ENCODE measurements at regions not wholly inside any gene's neighbourhood (a gene's known extent, or its start where the extent isn't known, plus 50 kb on each side); places are given as distances from the start of the nearest gene placed in this dataset.

- Mint-ChIP-seq H3K27me3 (peaks cover 9% of the 10 kb centered on the region), H3K36me3 (ENCODE audit: low read depth) (peaks cover 5% of the 10 kb centered on the region), H3K4me1 (peaks cover 18% of the 10 kb centered on the region), H3K9me3 (peaks cover 3% of the 10 kb centered on the region), H3K27ac (peak overlapping the region; percentile 63), H3K4me3 (peak overlapping the region; percentile 70)
- DNase-seq = peak; percentile 80
- ChIA-PET CTCF (interaction anchor here (0.6 to 2.5 kb wide), 40 partner anchors 9 to 339 kb away, joined by 3 to 23 read pairs (median 5); partner anchors contain the start of genes CCDC83, HIKESHI and PICALM), POLR2A (interaction anchor here (0.6 to 1.2 kb wide), 3 partner anchors 52 to 815 kb away, joined by 3 to 4 read pairs (median 4); partner anchors contain the start of gene PICALM)
These were observed 51.1 kb upstream of the EED start for GRCh38 chr11:86193297-86194095.

- DNase-seq = no peak
- Mint-ChIP-seq H3K27me3 (peaks cover 9% of the 10 kb centered on the region), H3K27ac (peak overlapping the region; percentile 63), H3K9me3 (peaks cover 3% of the 10 kb centered on the region), H3K4me3 (peak overlapping the region; percentile 70), H3K36me3 (ENCODE audit: low read depth) (peaks cover 5% of the 10 kb centered on the region), H3K4me1 (peaks cover 18% of the 10 kb centered on the region)
- CTCF ChIA-PET = interaction anchor here (0.6 to 2.5 kb wide), 31 partner anchors 9 to 338 kb away, joined by 3 to 23 read pairs (median 5); partner anchors contain the start of genes CCDC83 and PICALM
- POLR2A ChIA-PET = interaction anchor here (1.2 kb wide), 1 partner anchor 124 kb away, joined by 4 read pairs; the partner anchor contains the start of gene PICALM
These were observed 51.9 kb upstream of the EED start for GRCh38 chr11:86192519-86193257.

GRCh38 chr11:86191874-86192273, 52.7 kb upstream of the EED start:
- Mint-ChIP-seq H3K36me3 (ENCODE audit: low read depth) (peaks cover 5% of the 10 kb centered on the region), H3K9me3 (peaks cover 3% of the 10 kb centered on the region), H3K27ac (no peak overlapping the region), H3K4me3 (no peak overlapping the region), H3K4me1 (peaks cover 18% of the 10 kb centered on the region), H3K27me3 (peaks cover 7% of the 10 kb centered on the region)
- ChIA-PET CTCF (no interaction called here), POLR2A (no interaction called here)
- no peak for DNase-seq

GRCh38 chr11:86187027-86187426, 57.5 kb upstream of the EED start:
- no peaks in the 10 kb centered on the region for H3K36me3 Mint-ChIP-seq (ENCODE audit: low read depth)
- H3K27ac Mint-ChIP-seq = no peak overlapping the region
- POLR2A ChIA-PET = no interaction called here
- DNase-seq = no peak
- CTCF ChIA-PET = interaction anchor here (1.1 to 1.8 kb wide), 5 partner anchors 9 to 21 kb away, joined by 3 to 6 read pairs (median 4); no protein-coding TSS in a partner anchor
- H3K27me3 Mint-ChIP-seq = no peaks in the 10 kb centered on the region
- H3K4me1 Mint-ChIP-seq = peaks cover 9% of the 10 kb centered on the region
- H3K4me3 Mint-ChIP-seq = no peak overlapping the region
- H3K9me3 Mint-ChIP-seq = no peaks in the 10 kb centered on the region

- ChIA-PET POLR2A (no interaction called here), CTCF (interaction anchor here (1.0 to 1.4 kb wide), 6 partner anchors 9 to 117 kb away, joined by 3 to 6 read pairs (median 4); no protein-coding TSS in a partner anchor)
- Mint-ChIP-seq H3K27me3 (no peaks in the 10 kb centered on the region), H3K4me1 (peaks cover 6% of the 10 kb centered on the region), H3K9me3 (no peaks in the 10 kb centered on the region), H3K27ac (no peak overlapping the region), H3K36me3 (ENCODE audit: low read depth) (no peaks in the 10 kb centered on the region), H3K4me3 (no peak overlapping the region)
- DNase-seq = no peak
These were observed 58.2 kb upstream of the EED start for GRCh38 chr11:86186386-86186785.

GRCh38 chr11:86185381-86185750, 59.2 kb upstream of the EED start:
- Mint-ChIP-seq H3K27me3 (no peaks in the 10 kb centered on the region), H3K27ac (no peak overlapping the region), H3K9me3 (no peaks in the 10 kb centered on the region), H3K4me1 (peaks cover 6% of the 10 kb centered on the region), H3K4me3 (no peak overlapping the region), H3K36me3 (ENCODE audit: low read depth) (no peaks in the 10 kb centered on the region)
- POLR2A ChIA-PET = no interaction called here
- CTCF ChIA-PET = interaction anchor here (1.2 kb wide), 1 partner anchor 9 kb away, joined by 3 read pairs; no protein-coding TSS in a partner anchor
- no peak for DNase-seq

- CTCF ChIA-PET = interaction anchor here (1.2 to 3.4 kb wide), 4 partner anchors 8 to 133 kb away, joined by 3 to 23 read pairs (median 5); no protein-coding TSS in a partner anchor
- no peak for DNase-seq
- H3K27me3 Mint-ChIP-seq = no peaks in the 10 kb centered on the region
- H3K9me3 Mint-ChIP-seq = no peaks in the 10 kb centered on the region
- no peak overlapping the region for H3K4me3 Mint-ChIP-seq
- no peaks in the 10 kb centered on the region for H3K36me3 Mint-ChIP-seq (ENCODE audit: low read depth)
- H3K27ac Mint-ChIP-seq = no peak overlapping the region
- H3K4me1 Mint-ChIP-seq = peaks cover 6% of the 10 kb centered on the region
- POLR2A ChIA-PET = no interaction called here
These were observed 59.7 kb upstream of the EED start for GRCh38 chr11:86184728-86185380.

GRCh38 chr11:86183694-86184093, 60.9 kb upstream of the EED start:
- peaks cover 6% of the 10 kb centered on the region for H3K4me1 Mint-ChIP-seq
- H3K9me3 Mint-ChIP-seq = peaks cover 4% of the 10 kb centered on the region
- CTCF ChIA-PET = interaction anchor here (0.9 to 3.4 kb wide), 6 partner anchors 9 to 142 kb away, joined by 3 to 23 read pairs (median 4); no protein-coding TSS in a partner anchor
- POLR2A ChIA-PET = no interaction called here
- H3K27me3 Mint-ChIP-seq = no peaks in the 10 kb centered on the region
- peaks cover 4% of the 10 kb centered on the region for H3K36me3 Mint-ChIP-seq (ENCODE audit: low read depth)
- H3K27ac Mint-ChIP-seq = no peak overlapping the region
- no peak for DNase-seq
- H3K4me3 Mint-ChIP-seq = no peak overlapping the region

- peaks cover 4% of the 10 kb centered on the region for H3K9me3 Mint-ChIP-seq
- H3K4me1 Mint-ChIP-seq = peaks cover 6% of the 10 kb centered on the region
- peak; percentile 50 for DNase-seq
- H3K27me3 Mint-ChIP-seq = no peaks in the 10 kb centered on the region
- CTCF ChIA-PET = interaction anchor here (0.8 to 3.4 kb wide), 8 partner anchors 9 to 141 kb away, joined by 3 to 23 read pairs (median 4); no protein-coding TSS in a partner anchor
- no peak overlapping the region for H3K4me3 Mint-ChIP-seq
- peaks cover 6% of the 10 kb centered on the region for H3K36me3 Mint-ChIP-seq (ENCODE audit: low read depth)
- POLR2A ChIA-PET = no interaction called here
- no peak overlapping the region for H3K27ac Mint-ChIP-seq
These were observed 61.5 kb upstream of the EED start for GRCh38 chr11:86182976-86183584.

- ChIA-PET CTCF (interaction anchor here (1.0 to 3.4 kb wide), 2 partner anchors 12 to 15 kb away, joined by 4 to 23 read pairs; no protein-coding TSS in a partner anchor), POLR2A (no interaction called here)
- H3K9me3 Mint-ChIP-seq = peaks cover 4% of the 10 kb centered on the region
- no peak for DNase-seq
- H3K4me1 Mint-ChIP-seq = peaks cover 15% of the 10 kb centered on the region
- no peak overlapping the region for H3K4me3 Mint-ChIP-seq
- H3K27ac Mint-ChIP-seq = no peak overlapping the region
- H3K36me3 Mint-ChIP-seq (ENCODE audit: low read depth) = peaks cover 6% of the 10 kb centered on the region
- no peaks in the 10 kb centered on the region for H3K27me3 Mint-ChIP-seq
These were observed 63.2 kb upstream of the EED start for GRCh38 chr11:86181379-86181778.

GRCh38 chr11:86180851-86181250, 63.7 kb upstream of the EED start:
- H3K4me3 Mint-ChIP-seq = no peak overlapping the region
- H3K27me3 Mint-ChIP-seq = no peaks in the 10 kb centered on the region
- ChIA-PET POLR2A (no interaction called here), CTCF (interaction anchor here (2.0 kb wide), 1 partner anchor 13 kb away, joined by 9 read pairs; no protein-coding TSS in a partner anchor)
- no peak for DNase-seq
- H3K36me3 Mint-ChIP-seq (ENCODE audit: low read depth) = peaks cover 6% of the 10 kb centered on the region
- H3K4me1 Mint-ChIP-seq = peaks cover 20% of the 10 kb centered on the region
- peaks cover 4% of the 10 kb centered on the region for H3K9me3 Mint-ChIP-seq
- no peak overlapping the region for H3K27ac Mint-ChIP-seq

- Mint-ChIP-seq H3K4me3 (no peak overlapping the region), H3K27me3 (no peaks in the 10 kb centered on the region), H3K27ac (no peak overlapping the region), H3K36me3 (ENCODE audit: low read depth) (peaks cover 6% of the 10 kb centered on the region), H3K4me1 (peaks cover 20% of the 10 kb centered on the region), H3K9me3 (peaks cover 4% of the 10 kb centered on the region)
- CTCF ChIA-PET = interaction anchor here (2.0 kb wide), 1 partner anchor 13 kb away, joined by 9 read pairs; no protein-coding TSS in a partner anchor
- POLR2A ChIA-PET = no interaction called here
- no peak for DNase-seq
These were observed 64.1 kb upstream of the EED start for GRCh38 chr11:86180423-86180822.
